CD4-positive, alpha-beta memory T cell (primary cell): ENCODE measurements at regions not wholly inside any gene's neighbourhood (a gene's known extent, or its start where the extent isn't known, plus 50 kb on each side); places are given as distances from the start of the nearest gene placed in this dataset.

ENCODE experiments used
- CTCF ChIA-PET: fragments of 350-600 bp; sonication (Branson Sonifier 250); formaldehyde crosslinking; loops from one replicate; lab custom pipeline; 2021; ENCODE audit warnings: inconsistent platforms; ENCODE audit not compliant: partially characterized antibody; lab: Charles Lee
- POLR2A ChIA-PET: fragments of 350-600 bp; sonication (Branson Sonifier 250); formaldehyde crosslinking; loops from one replicate; lab custom pipeline; 2021; ENCODE audit not compliant: partially characterized antibody; lab: Charles Lee
- DNase-seq, 5 donors: peaks; one replicate each; pipeline versions ENCODE4 v3.0.0 to v3.0.0-alpha.2; 2020 to 2022; ENCODE audit warnings: mixed read lengths in 1 of 5
- H3K27ac ChIP-seq: one replicate; pipeline ENCODE4 v1.7.0; 2013; ENCODE audit warnings: low read depth, low read length
- H3K27me3 ChIP-seq: 2 replicates; pipeline ENCODE4 v1.7.0; 2013; ENCODE audit warnings: mild to moderate bottlenecking, low read length, moderate library complexity; ENCODE audit not compliant: insufficient read depth
- H3K36me3 ChIP-seq: 2 replicates; pipeline ENCODE4 v1.7.0; 2013; ENCODE audit warnings: mild to moderate bottlenecking, low read length, moderate library complexity; ENCODE audit not compliant: insufficient read depth
- H3K4me1 ChIP-seq: 2 replicates; pipeline ENCODE4 v1.7.0; 2013; ENCODE audit warnings: mild to moderate bottlenecking, low read length, moderate library complexity; ENCODE audit not compliant: insufficient read depth
- H3K4me3 ChIP-seq, 2 donors: one replicate each; pipeline ENCODE4 v1.7.0; 2013; ENCODE audit warnings: low read length in 2 of 2, mild to moderate bottlenecking in 1 of 2
- H3K9me3 ChIP-seq, 2 donors: one replicate each; pipeline ENCODE4 v1.7.0; 2013; ENCODE audit warnings: low read length in 2 of 2, control low read depth in 1 of 2; ENCODE audit not compliant: control insufficient read depth in 1 of 2
- H3K27ac Mint-ChIP-seq, 7 donors: one replicate each; pipeline ENCODE4 v1.8.0; 2020 to 2021; ENCODE audit warnings: mixed read lengths in 7 of 7, mild to moderate bottlenecking in 6 of 7, inconsistent platforms in 3 of 7, moderate library complexity in 3 of 7
- H3K27me3 Mint-ChIP-seq, 2 donors: one replicate each; pipeline ENCODE4 v1.8.0; 2020 to 2021; ENCODE audit warnings: mixed read lengths in 2 of 2
- H3K36me3 Mint-ChIP-seq, 2 donors: one replicate each; pipeline ENCODE4 v1.8.0; 2020 to 2021; ENCODE audit warnings: mixed read lengths in 2 of 2, inconsistent platforms in 1 of 2, mild to moderate bottlenecking in 1 of 2
- H3K4me1 Mint-ChIP-seq, 4 donors: one replicate each; pipeline ENCODE4 v1.8.0; 2020 to 2021; ENCODE audit warnings: mixed read lengths in 4 of 4, mild to moderate bottlenecking in 1 of 4
- H3K4me3 Mint-ChIP-seq, 8 donors: one replicate each; pipeline ENCODE4 v1.8.0; 2020 to 2021; ENCODE audit warnings: mixed read lengths in 8 of 8, mild to moderate bottlenecking in 7 of 8, moderate library complexity in 6 of 8, inconsistent platforms in 3 of 8
- H3K9me3 Mint-ChIP-seq, 8 donors: one replicate each; pipeline ENCODE4 v1.8.0; 2020 to 2021; ENCODE audit warnings: mixed read lengths in 8 of 8, mild to moderate bottlenecking in 5 of 8, inconsistent platforms in 3 of 8, moderate library complexity in 1 of 8
- intact Hi-C: fragments of 100-400 bp; cut with micrococcal nuclease; formaldehyde crosslinking; loops from one replicate; pipeline ENCODE4 v1.15.1; 2023

GRCh38 chr13:73397496-73398305 is 338.9 kb downstream of the KLF5 start:
- H3K27me3 Mint-ChIP-seq: peaks cover 0 to 3% of the 10 kb centered on the region in 2 donors
- intact Hi-C loops: no loop called here
- no peak overlapping the region for H3K27ac Mint-ChIP-seq
- peaks cover 0 to 4% (median 0%) of the 10 kb centered on the region in 8 donors for H3K9me3 Mint-ChIP-seq
- no peaks in the 10 kb centered on the region for H3K27me3 ChIP-seq
- no peak overlapping the region for H3K4me3 Mint-ChIP-seq
- ChIA-PET POLR2A (no interaction called here), CTCF (interaction anchor here (0.9 kb wide), 1 partner anchor 10 kb away, joined by 3 read pairs; no protein-coding TSS in a partner anchor)
- H3K4me3 ChIP-seq: no peak overlapping the region
- DNase-seq: no peak
- H3K9me3 ChIP-seq: no peaks in the 10 kb centered on the region
- no peaks in the 10 kb centered on the region for H3K4me1 Mint-ChIP-seq
- no peaks in the 10 kb centered on the region for H3K4me1 ChIP-seq
- no peaks in the 10 kb centered on the region for H3K36me3 ChIP-seq
- no peak overlapping the region for H3K27ac ChIP-seq
- H3K36me3 Mint-ChIP-seq: no peaks in the 10 kb centered on the region

GRCh38 chr13:73394066-73394465 is 335.3 kb downstream of the KLF5 start:
- H3K27ac ChIP-seq: no peak overlapping the region
- H3K9me3 Mint-ChIP-seq: peaks cover 0 to 12% (median 3%) of the 10 kb centered on the region in 8 donors
- intact Hi-C loops: no loop called here
- H3K27me3 Mint-ChIP-seq: peaks cover 2 to 8% of the 10 kb centered on the region in 2 donors
- no peaks in the 10 kb centered on the region for H3K27me3 ChIP-seq
- H3K9me3 ChIP-seq: no peaks in the 10 kb centered on the region
- H3K4me1 Mint-ChIP-seq: no peaks in the 10 kb centered on the region
- ChIA-PET CTCF (no interaction called here), POLR2A (no interaction called here)
- H3K4me3 ChIP-seq: no peak overlapping the region
- DNase-seq: no peak
- H3K36me3 ChIP-seq: no peaks in the 10 kb centered on the region
- H3K27ac Mint-ChIP-seq: no peak overlapping the region
- H3K4me3 Mint-ChIP-seq: no peak overlapping the region
- H3K4me1 ChIP-seq: no peaks in the 10 kb centered on the region
- no peaks in the 10 kb centered on the region for H3K36me3 Mint-ChIP-seq

- Mint-ChIP-seq H3K9me3 (peaks cover 0 to 12% (median 3%) of the 10 kb centered on the region in 8 donors), H3K4me1 (no peaks in the 10 kb centered on the region), H3K36me3 (no peaks in the 10 kb centered on the region), H3K27me3 (peaks cover 2 to 10% of the 10 kb centered on the region in 2 donors), H3K27ac (no peak overlapping the region), H3K4me3 (no peak overlapping the region)
- Histone ChIP-seq H3K9me3 (no peaks in the 10 kb centered on the region), H3K36me3 (no peaks in the 10 kb centered on the region), H3K4me1 (no peaks in the 10 kb centered on the region), H3K27me3 (no peaks in the 10 kb centered on the region), H3K4me3 (no peak overlapping the region), H3K27ac (no peak overlapping the region)
- CTCF ChIA-PET: no interaction called here
- no peak for DNase-seq
- POLR2A ChIA-PET: no interaction called here
- intact Hi-C loops: no loop called here
Measured at GRCh38 chr13:73390100-73390499, 331.3 kb downstream of the KLF5 start.

GRCh38 chr13:73388586-73388985 is 329.8 kb downstream of the KLF5 start:
- no peaks in the 10 kb centered on the region for H3K27me3 ChIP-seq
- peaks cover 4 to 13% of the 10 kb centered on the region in 2 donors for H3K27me3 Mint-ChIP-seq
- no peaks in the 10 kb centered on the region for H3K36me3 ChIP-seq
- H3K4me1 Mint-ChIP-seq: no peaks in the 10 kb centered on the region
- H3K4me3 Mint-ChIP-seq: no peak overlapping the region
- H3K4me3 ChIP-seq: no peak overlapping the region
- H3K27ac Mint-ChIP-seq: no peak overlapping the region
- no peak overlapping the region for H3K27ac ChIP-seq
- ChIA-PET CTCF (interaction anchor here (0.6 to 1.4 kb wide), 2 partner anchors 9 to 160 kb away, joined by 3 to 4 read pairs; no protein-coding TSS in a partner anchor), POLR2A (no interaction called here)
- no peaks in the 10 kb centered on the region for H3K36me3 Mint-ChIP-seq
- H3K9me3 Mint-ChIP-seq: peaks cover 0 to 8% (median 3%) of the 10 kb centered on the region in 8 donors
- no peaks in the 10 kb centered on the region for H3K9me3 ChIP-seq
- no peak for DNase-seq
- no peaks in the 10 kb centered on the region for H3K4me1 ChIP-seq
- intact Hi-C loops: no loop called here

GRCh38 chr13:73387318-73387717 is 328.5 kb downstream of the KLF5 start:
- intact Hi-C loops: no loop called here

GRCh38 chr13:73385848-73386247 is 327.0 kb downstream of the KLF5 start:
- POLR2A ChIA-PET: no interaction called here
- H3K9me3 Mint-ChIP-seq: peaks cover 0 to 7% (median 3%) of the 10 kb centered on the region in 8 donors

More at GRCh38 chr13:73387318-73387717, 328.5 kb downstream of the KLF5 start:
- Histone ChIP-seq H3K4me1 (no peaks in the 10 kb centered on the region), H3K4me3 (no peak overlapping the region), H3K9me3 (no peaks in the 10 kb centered on the region), H3K27me3 (no peaks in the 10 kb centered on the region), H3K36me3 (no peaks in the 10 kb centered on the region), H3K27ac (no peak overlapping the region)
- Mint-ChIP-seq H3K27me3 (peaks cover 7 to 10% of the 10 kb centered on the region in 2 donors), H3K36me3 (no peaks in the 10 kb centered on the region), H3K4me1 (no peaks in the 10 kb centered on the region), H3K4me3 (no peak overlapping the region), H3K27ac (no peak overlapping the region), H3K9me3 (peaks cover 0 to 8% (median 3%) of the 10 kb centered on the region in 8 donors)
- ChIA-PET CTCF (interaction anchor here (1.4 kb wide), 1 partner anchor 10 kb away, joined by 3 read pairs; no protein-coding TSS in a partner anchor), POLR2A (no interaction called here)
- no peak for DNase-seq

GRCh38 chr13:73372666-73373627 is 314.1 kb downstream of the KLF5 start:
- H3K9me3 Mint-ChIP-seq: peaks cover 0 to 2% (median 0%) of the 10 kb centered on the region in 8 donors
- no peaks in the 10 kb centered on the region for H3K36me3 ChIP-seq
- no peak overlapping the region for H3K27ac Mint-ChIP-seq
- H3K4me1 ChIP-seq: no peaks in the 10 kb centered on the region
- CTCF ChIA-PET: no interaction called here
- no peaks in the 10 kb centered on the region for H3K36me3 Mint-ChIP-seq
- H3K27me3 Mint-ChIP-seq: peaks cover 2 to 4% of the 10 kb centered on the region in 2 donors
- POLR2A ChIA-PET: no interaction called here
- H3K27ac ChIP-seq: no peak overlapping the region
- intact Hi-C loops: no loop called here
- no peak overlapping the region for H3K4me3 ChIP-seq
- no peaks in the 10 kb centered on the region for H3K27me3 ChIP-seq
- no peaks in the 10 kb centered on the region for H3K4me1 Mint-ChIP-seq
- no peaks in the 10 kb centered on the region for H3K9me3 ChIP-seq
- no peak overlapping the region for H3K4me3 Mint-ChIP-seq
- DNase-seq: no peak

More at GRCh38 chr13:73385848-73386247, 327.0 kb downstream of the KLF5 start:
- Histone ChIP-seq H3K9me3 (no peaks in the 10 kb centered on the region), H3K36me3 (no peaks in the 10 kb centered on the region), H3K4me1 (no peaks in the 10 kb centered on the region), H3K27me3 (no peaks in the 10 kb centered on the region), H3K4me3 (no peak overlapping the region), H3K27ac (no peak overlapping the region)
- Mint-ChIP-seq H3K4me1 (no peaks in the 10 kb centered on the region), H3K4me3 (no peak overlapping the region), H3K36me3 (no peaks in the 10 kb centered on the region), H3K27me3 (peaks cover 5 to 12% of the 10 kb centered on the region in 2 donors), H3K27ac (no peak overlapping the region)
- intact Hi-C loops: no loop called here
- no peak for DNase-seq
- CTCF ChIA-PET: no interaction called here
